ENCODE measurements at regions not wholly inside any gene's neighbourhood (a gene's known extent, or its start where the extent isn't known, plus 50 kb on each side); places are given as distances from the start of the nearest gene placed in this dataset.

DNA sequence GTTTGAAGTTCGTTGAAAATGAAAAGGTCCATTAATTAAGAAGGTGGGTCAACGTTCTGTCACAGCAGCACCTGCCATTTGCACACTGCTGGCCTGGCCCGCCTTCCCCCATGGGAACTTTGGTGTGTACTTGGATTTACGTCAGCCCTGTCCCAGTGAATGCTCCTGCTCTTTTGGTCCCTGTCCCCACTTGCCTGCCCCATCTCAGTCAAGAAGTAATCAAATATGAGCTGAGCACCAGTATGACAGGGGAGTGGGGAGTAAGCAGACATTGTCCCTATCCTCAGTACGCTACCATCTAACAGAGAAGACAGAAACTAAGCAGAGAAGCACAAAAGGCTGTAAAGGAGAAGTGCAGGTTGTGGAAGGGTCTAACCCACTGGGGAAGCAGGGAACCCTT is 65.1 kb downstream of the SLC4A3 start:
- no peak for DNase-seq

DNA sequence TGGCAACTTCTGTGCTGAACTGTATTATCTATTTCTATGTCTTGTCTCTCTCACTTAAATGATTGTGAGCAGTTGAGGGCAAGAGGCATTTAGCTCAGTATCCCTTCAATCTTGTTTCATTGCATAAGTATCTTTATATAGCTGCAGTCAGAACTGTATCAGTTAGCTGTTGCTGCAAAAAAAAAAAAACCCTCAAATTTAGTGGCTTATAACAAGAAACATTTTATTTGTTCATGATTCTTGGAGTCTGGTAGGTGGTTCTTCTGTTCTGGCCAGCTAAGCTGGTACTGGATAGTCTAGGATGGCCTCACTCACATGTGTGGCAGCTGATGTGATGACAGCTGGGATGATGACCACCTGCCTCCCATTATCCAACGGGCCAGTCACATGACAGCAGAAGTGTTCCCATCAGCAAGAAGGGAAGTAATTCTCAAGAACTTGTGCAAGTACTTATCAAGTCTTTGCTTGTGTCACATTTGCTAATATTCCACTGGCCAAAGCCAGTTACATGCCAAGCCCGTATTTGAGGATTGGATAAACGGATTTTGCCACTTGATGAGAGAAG is 67.8 kb downstream of the SLC4A3 start:
- peak; percentile 19 for DNase-seq

DNA sequence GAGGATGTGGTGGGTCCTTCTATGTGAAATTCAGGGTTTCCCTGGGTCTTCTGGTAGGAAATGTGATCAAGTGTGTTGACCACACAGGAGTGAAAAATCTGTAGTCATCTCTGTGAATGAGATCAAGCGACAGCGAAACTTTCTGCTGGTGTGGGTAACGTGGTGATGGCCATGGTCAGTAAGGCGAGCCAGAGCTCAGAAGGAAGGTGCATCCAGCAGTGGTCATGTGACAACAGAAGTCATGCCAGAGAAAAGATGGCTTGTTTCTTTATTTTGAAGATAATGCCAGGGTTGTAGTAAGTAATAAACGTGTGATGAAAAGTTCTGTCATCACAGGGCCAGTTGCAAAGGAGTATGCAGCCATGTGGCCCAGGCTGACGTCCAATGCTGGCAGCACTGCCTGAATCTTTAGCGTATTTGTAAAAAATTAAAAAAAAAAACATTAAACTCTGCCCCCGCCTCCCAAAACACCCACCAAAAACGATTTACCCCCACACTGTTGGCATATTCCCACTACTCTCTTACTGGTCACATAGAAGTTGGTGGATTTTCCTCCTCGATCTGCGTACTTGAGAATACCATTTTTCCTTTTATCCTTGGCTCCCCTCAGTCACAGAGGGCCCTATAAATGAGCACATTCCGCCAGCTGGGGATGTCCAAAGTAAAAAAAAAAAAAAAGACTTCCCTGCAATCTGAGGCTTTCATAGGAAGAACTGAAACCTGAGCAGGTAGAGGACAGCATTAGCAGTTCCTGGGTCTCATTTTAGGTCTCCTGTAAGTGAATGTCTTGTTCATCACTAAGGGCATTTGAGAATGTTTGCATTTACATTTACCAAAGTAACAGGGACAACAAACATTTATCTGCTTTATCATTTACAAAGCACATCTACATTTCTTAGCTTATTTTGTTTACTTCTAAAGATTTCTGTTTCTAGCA is 70.6 kb downstream of the SLC4A3 start:
- no peak for DNase-seq

- DNase-seq = no peak
These were observed 71.5 kb downstream of the SLC4A3 start for GRCh38 chr2:219698748-219699439.

DNA sequence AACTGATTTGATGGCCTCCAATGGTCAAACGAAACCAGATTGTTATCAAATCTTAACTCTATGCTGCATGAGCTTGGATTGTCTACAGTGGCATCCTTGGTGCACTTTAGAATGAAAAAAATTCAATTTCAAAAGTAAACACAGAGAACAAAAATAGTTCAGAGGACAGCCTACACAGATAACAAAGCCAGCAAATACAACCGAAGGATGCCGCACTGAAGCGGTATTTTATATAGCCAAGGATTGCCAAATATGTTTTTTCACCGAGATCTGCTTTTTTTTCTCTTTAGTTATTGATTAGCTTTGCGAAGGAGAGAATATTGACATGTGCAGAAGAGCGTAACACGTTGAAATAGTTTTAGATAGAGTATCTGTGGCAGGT is 72.0 kb downstream of the SLC4A3 start:
- DNase-seq = no peak

DNA sequence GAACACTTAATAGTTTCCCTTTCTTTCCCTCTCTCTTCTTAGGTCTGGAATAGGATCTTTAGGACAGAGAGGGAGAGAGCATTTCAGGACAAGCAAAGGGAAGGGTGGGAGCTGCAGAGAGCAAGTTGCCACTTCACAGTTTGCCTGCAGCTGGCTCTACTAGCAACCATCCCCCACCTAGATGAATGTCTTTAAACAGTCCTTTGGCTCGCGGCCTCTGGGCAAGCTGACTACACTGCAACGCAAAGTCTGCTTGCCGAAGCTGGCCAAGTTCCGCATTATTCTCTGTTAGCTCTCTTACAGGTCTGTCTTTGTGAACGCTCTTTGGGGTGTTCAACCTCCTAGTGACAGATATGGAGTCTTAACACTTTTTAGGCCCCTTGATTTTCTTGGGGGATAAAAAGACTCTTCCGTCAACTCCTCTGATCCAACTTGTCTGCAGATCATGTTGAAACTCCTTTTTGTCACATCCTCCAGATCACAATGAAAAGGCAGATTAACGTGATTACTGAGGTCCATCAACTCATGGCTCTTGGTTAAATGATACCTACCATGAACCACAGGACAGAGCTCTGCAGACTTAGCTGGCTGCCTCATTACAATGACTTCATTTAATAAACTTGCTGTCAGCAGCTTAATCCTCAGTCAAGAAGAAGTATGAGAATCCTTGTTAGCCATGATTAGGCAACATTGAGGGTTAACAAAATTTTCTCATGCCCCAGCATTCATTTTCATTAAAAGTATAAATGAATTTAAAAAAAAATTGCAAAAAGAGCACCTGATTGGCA is 74.6 kb downstream of the SLC4A3 start:
- DNase-seq = no peak

GRCh38 chr2:219702796-219703545 is 75.5 kb downstream of the SLC4A3 start:
- DNase-seq = no peak

DNA sequence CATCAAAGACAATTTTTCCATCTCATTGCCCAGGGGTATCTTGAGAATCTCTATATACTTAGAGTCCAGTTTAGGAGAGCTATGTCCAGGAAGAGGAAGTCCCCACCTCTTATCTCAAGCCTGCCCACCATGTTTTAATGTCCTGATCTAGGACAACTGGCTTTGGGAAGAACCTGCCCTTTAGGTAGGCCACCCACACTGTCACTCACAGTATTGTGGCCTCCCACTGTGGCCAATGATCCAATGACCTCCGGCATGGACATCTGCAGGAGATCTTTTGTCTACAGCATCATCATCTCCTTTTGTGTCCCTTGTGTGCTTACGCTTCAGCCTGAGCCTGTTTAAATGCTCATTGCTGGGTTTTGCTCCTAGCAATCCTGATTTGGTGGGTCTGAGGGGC is 77.4 kb downstream of the SLC4A3 start:
- no peak for DNase-seq

- DNase-seq = no peak
These were observed 79.4 kb downstream of the SLC4A3 start for GRCh38 chr2:219706823-219707281.

- DNase-seq = no peak
These were observed 80.3 kb downstream of the SLC4A3 start for GRCh38 chr2:219707496-219708285.

GRCh38 chr2:219709331-219709761 is 81.9 kb downstream of the SLC4A3 start:
- DNase-seq = no peak

DNA sequence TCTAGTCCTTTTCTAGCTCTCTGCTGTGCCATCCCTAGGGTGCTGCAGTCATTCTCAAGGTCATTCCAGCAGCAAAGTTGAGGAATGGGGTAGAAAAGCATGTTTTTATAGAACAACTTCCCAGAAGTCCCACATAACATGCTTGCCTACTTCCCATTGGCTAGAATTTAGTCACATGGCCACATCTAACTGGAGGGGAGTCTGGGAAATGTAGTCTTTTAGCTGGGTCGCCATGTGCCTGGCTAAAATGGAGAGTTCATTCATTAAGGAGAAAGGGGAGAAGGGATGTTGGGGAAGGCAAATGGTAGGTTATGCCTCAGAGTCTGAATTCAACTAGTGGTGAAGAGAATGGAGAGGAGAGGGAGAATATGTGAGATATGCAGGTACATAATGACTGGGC is 85.7 kb downstream of the SLC4A3 start:
- DNase-seq = no peak

DNA sequence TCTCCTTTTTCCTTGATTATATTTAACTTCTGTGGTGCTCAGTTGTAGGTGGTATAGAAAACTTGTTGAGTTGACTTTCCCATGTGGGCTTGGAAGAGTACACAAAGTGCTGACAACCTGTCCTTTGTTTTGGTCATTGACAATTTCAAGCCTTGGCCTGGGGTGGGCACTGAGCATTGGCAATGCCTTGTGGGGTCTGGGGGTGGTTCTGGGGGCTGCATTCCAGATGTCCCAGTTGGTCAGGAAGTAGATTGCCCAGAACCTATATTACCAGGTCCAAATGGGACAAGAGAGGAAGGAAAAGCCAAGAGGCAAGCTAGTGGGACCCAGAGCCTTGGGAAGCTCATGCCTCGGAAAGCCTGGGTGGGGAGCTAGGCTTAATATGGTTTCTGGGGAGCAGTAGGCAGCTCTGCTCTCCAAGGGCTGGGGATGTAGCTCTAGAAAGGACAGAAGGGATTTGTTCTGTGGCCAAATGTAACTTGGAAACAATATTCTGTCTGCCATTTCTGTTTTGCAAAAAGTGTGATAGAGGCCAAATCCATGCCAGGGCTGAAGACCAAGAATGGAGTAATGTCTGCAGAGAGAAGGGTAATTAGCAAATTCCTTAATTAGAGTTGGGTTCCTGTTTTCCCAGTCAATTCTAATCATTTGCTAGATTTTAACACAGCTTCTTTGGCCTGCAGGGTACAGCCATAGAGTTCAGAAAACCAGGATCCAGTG is 87.4 kb downstream of the SLC4A3 start:
- DNase-seq = no peak

GRCh38 chr2:219718066-219718465 is 90.6 kb downstream of the SLC4A3 start:
- peak; percentile 52 for DNase-seq

GRCh38 chr2:219719521-219719920 is 92.1 kb downstream of the SLC4A3 start:
- DNase-seq = no peak

DNA sequence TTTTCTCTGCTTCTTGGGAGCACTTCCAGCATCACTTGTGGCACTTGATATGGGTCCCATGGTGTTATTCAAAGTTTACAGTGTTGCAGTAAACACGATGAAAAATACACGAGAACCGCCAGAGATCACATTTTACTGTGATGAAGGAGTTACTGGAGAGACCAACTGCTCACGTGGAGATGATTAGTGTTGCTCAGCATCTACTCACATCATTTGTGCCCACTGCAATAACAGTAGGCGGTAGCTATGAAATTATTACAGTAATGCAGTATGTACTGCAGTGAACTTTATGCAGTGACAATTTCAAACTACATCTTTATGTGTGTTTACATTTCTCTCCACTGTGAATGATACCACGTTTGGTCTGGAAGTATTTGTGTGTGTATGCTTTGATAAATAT is 93.5 kb downstream of the SLC4A3 start:
- no peak for DNase-seq

DNA sequence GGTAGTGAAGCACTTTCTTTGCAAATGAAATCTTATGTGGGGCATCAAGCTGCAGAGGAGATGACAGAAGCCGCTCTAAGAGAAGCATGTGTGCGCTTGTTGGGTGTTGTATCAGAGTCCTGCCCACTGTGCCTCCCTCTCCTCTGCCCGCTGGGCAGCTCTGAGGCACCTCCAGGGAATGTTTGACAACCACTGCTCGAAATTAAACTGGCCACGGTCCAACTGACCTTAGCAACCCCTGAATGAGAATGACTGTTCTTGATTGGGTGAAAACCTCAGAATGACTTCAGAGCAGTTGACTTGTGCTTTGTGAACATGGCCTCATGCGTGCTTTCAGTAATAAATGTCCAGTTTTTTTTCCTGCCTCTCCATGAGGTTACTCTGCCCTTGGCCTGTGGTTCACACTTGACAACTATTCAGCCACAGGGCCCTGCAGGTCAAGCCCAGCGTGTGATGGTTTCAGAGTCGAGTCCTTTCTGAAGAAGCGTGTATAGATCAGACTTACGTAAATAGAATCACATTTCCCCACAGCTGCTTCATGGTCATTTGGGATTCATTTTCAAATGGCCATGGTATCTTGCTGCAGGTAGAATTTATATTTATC is 94.9 kb downstream of the SLC4A3 start:
- DNase-seq = no peak

- no peak for DNase-seq
These were observed 95.9 kb downstream of the SLC4A3 start for GRCh38 chr2:219723311-219723710.

DNA sequence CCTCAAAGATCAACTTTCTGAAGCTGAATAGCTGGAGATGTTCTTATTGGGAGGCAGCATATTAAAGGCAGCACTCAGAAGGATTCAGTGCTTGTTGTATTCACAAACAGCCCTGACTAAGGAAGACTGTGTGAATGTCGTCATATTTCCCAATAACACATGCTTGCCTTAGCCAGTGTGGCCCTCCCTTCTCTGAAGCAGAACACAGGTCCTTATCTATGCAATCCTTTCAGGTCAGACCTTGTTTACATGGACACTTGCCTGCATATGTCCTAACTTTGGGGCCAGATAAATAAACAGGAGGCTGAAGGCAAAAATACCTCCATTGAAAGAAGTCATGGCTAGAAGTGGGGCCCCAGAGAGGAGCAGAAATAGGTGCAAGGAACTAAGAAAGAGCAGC is 97.2 kb downstream of the SLC4A3 start:
- DNase-seq = no peak

DNA sequence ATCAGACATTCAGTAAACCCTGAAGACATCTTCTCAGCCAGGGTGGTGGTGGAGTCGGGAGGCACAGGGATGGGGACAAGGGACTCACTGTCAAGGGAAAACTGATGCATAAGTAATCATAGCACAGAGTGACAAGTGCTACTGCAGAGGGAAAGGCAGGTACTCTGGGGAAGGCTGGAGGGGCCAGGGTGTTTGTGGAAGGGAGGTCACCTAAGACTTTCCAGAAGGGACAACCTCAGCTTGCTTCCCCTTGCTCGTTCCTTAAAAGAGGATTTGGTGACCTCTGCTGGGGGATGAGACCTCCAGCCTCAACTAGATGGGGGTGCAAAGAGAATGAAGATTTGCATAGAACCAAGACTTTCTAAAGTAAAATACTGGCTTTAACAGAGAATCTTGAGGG is 99.5 kb downstream of the SLC4A3 start:
- no peak for DNase-seq

All from inflammatory macrophage treated with lipopolysaccharide for 4 hours (primary cell).